ENCODE measurements at regions not wholly inside any gene's neighbourhood (a gene's known extent, or its start where the extent isn't known, plus 50 kb on each side); places are given as distances from the start of the nearest gene placed in this dataset.

DNA sequence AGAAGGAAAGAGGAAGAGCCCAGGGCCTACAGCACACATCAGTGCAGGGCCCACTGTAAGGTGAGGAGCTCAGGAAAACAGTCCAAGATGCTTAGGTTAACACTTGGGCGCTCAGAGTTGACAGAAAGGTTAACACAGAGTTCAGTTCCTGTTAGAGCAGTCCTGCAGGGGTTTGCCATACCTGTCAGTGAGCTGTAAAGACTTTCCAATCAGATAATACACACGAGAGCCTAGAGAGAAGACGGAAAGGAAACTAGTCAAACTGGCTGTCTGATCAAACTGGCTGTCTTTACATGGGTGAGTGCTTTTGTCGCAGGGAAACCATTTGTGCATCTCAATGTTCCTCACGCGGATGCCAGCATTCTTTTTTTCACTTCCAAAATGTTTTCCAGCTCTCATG, 61.4 kb upstream of the ARHGEF26 start:
- DNase-seq (no peak), ATAC-seq (ENCODE audit: low read depth) (no peak)
- H3K4me3 ChIP-seq (ENCODE audit: control extremely low read depth in 1 of 5, extremely low read depth in 1 of 5, insufficient read depth in 1 of 5, low read depth in 2 of 5, low read length in 4 of 5): no peak overlapping the region
- CTCF ChIA-PET: no interaction called here
- intact Hi-C loops (cut with micrococcal nuclease): no loop called here
- no peaks in the 10 kb centered on the region for H3K27me3 ChIP-seq (replicated peaks in 1 of 4; ENCODE audit: control extremely low read depth in 1 of 4, control insufficient read depth in 3 of 4, insufficient read depth in 4 of 4, low read length in 3 of 4)
- POLR2A ChIA-PET: no interaction called here
- no peak overlapping the region for H3K27ac Mint-ChIP-seq
- no peak overlapping the region for H3K4me3 Mint-ChIP-seq
- H3K9ac ChIP-seq (ENCODE audit: low read length): no peak overlapping the region
- 79% methylated on average over 4 of the region's 6 CpGs for WGBS (ENCODE audit: insufficient coverage)
- no peaks in the 10 kb centered on the region for H3K9me3 ChIP-seq (ENCODE audit: control extremely low read depth in 1 of 3, control insufficient read depth in 2 of 3, insufficient read depth in 1 of 3, low read length in 2 of 3)
- H2AFZ ChIP-seq (ENCODE audit: insufficient read depth, low read depth, low read length, poor library complexity, severe bottlenecking): no peak overlapping the region
- H4K20me1 ChIP-seq (ENCODE audit: control insufficient read depth, insufficient read depth, low read length, poor library complexity, severe bottlenecking): no peaks in the 10 kb centered on the region
- no peaks in the 10 kb centered on the region for H3K36me3 ChIP-seq (replicated peaks in 1 of 2; ENCODE audit: control extremely low read depth in 1 of 2, control insufficient read depth in 1 of 2, extremely low read depth in 1 of 2, insufficient read depth in 2 of 2, low read length in 1 of 2)
- no peak overlapping the region for H3K4me2 ChIP-seq (replicated peaks; ENCODE audit: low read depth, low read length, poor library complexity, severe bottlenecking)
- no peaks in the 10 kb centered on the region for H3K27me3 Mint-ChIP-seq
- no peaks in the 10 kb centered on the region for H3K79me2 ChIP-seq (ENCODE audit: control insufficient read depth, insufficient read depth, low read length)
- H3K27ac ChIP-seq (ENCODE audit: low read length in 2 of 2): no peak overlapping the region
- TF ChIP-seq, protein P1, sequence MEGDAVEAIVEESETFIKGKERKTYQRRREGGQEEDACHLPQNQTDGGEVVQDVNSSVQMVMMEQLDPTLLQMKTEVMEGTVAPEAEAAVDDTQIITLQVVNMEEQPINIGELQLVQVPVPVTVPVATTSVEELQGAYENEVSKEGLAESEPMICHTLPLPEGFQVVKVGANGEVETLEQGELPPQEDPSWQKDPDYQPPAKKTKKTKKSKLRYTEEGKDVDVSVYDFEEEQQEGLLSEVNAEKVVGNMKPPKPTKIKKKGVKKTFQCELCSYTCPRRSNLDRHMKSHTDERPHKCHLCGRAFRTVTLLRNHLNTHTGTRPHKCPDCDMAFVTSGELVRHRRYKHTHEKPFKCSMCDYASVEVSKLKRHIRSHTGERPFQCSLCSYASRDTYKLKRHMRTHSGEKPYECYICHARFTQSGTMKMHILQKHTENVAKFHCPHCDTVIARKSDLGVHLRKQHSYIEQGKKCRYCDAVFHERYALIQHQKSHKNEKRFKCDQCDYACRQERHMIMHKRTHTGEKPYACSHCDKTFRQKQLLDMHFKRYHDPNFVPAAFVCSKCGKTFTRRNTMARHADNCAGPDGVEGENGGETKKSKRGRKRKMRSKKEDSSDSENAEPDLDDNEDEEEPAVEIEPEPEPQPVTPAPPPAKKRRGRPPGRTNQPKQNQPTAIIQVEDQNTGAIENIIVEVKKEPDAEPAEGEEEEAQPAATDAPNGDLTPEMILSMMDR (IDR thresholded peaks at IDR 0.05): no peak
- TF ChIP-seq EZH2 (IDR thresholded peaks at IDR 0.05; ENCODE audit: borderline replicate concordance, insufficient read depth, low read depth, low read length, poor library complexity, severe bottlenecking): no peak
- no peaks in the 10 kb centered on the region for H3K4me1 ChIP-seq (ENCODE audit: control insufficient read depth in 2 of 2, insufficient read depth in 2 of 2, low read length in 2 of 2)
- H3K9me3 Mint-ChIP-seq (ENCODE audit: insufficient read depth): no peaks in the 10 kb centered on the region
- H3K4me1 Mint-ChIP-seq: no peaks in the 10 kb centered on the region

- Histone ChIP-seq H3K27me3 (replicated peaks in 1 of 4; ENCODE audit: control extremely low read depth in 1 of 4, control insufficient read depth in 3 of 4, insufficient read depth in 4 of 4, low read length in 3 of 4) (no peaks in the 10 kb centered on the region), H2AFZ (ENCODE audit: insufficient read depth, low read depth, low read length, poor library complexity, severe bottlenecking) (no peak overlapping the region), H3K4me1 (ENCODE audit: control insufficient read depth in 2 of 2, insufficient read depth in 2 of 2, low read length in 2 of 2) (no peaks in the 10 kb centered on the region), H3K9ac (ENCODE audit: low read length) (no peak overlapping the region), H3K36me3 (replicated peaks in 1 of 2; ENCODE audit: control extremely low read depth in 1 of 2, control insufficient read depth in 1 of 2, extremely low read depth in 1 of 2, insufficient read depth in 2 of 2, low read length in 1 of 2) (no peaks in the 10 kb centered on the region), H3K79me2 (ENCODE audit: control insufficient read depth, insufficient read depth, low read length) (no peaks in the 10 kb centered on the region), H3K9me3 (ENCODE audit: control extremely low read depth in 1 of 3, control insufficient read depth in 2 of 3, insufficient read depth in 1 of 3, low read length in 2 of 3) (no peaks in the 10 kb centered on the region), H3K27ac (ENCODE audit: low read length in 2 of 2) (no peak overlapping the region), H3K4me3 (ENCODE audit: control extremely low read depth in 1 of 5, extremely low read depth in 1 of 5, insufficient read depth in 1 of 5, low read depth in 2 of 5, low read length in 4 of 5) (no peak overlapping the region), H3K4me2 (replicated peaks; ENCODE audit: low read depth, low read length, poor library complexity, severe bottlenecking) (no peak overlapping the region), H4K20me1 (ENCODE audit: control insufficient read depth, insufficient read depth, low read length, poor library complexity, severe bottlenecking) (no peaks in the 10 kb centered on the region)
- H3K9me3 Mint-ChIP-seq (ENCODE audit: insufficient read depth): no peaks in the 10 kb centered on the region
- H3K27ac Mint-ChIP-seq: no peak overlapping the region
- no peaks in the 10 kb centered on the region for H3K27me3 Mint-ChIP-seq
- ChIA-PET POLR2A (no interaction called here), CTCF (no interaction called here)
- DNase-seq (no peak), ATAC-seq (ENCODE audit: low read depth) (no peak)
- no peak overlapping the region for H3K4me3 Mint-ChIP-seq
- WGBS (ENCODE audit: insufficient coverage): 100% methylated on average over 2 of the region's 4 CpGs
- intact Hi-C loops (cut with micrococcal nuclease): no loop called here
- no peaks in the 10 kb centered on the region for H3K4me1 Mint-ChIP-seq
- TF ChIP-seq EZH2 (IDR thresholded peaks at IDR 0.05; ENCODE audit: borderline replicate concordance, insufficient read depth, low read depth, low read length, poor library complexity, severe bottlenecking): no peak
- TF ChIP-seq, protein P1 (IDR thresholded peaks at IDR 0.05): no peak
These were observed 60.8 kb upstream of the ARHGEF26 start for GRCh38 chr3:154060238-154061000.
